Endothelial cell of umbilical vein (primary cell): ENCODE measurements at regions not wholly inside any gene's neighbourhood (a gene's known extent, or its start where the extent isn't known, plus 50 kb on each side); places are given as distances from the start of the nearest gene placed in this dataset.
A peak's percentile ranks its signal among the peaks of the same experiment; 100 is the strongest.

Experiments
- BruUV-seq: library from RNA; stranded (reverse); fragments of 400-500 nt; replicated peaks from 2 replicates; lab custom pipeline; 2021; lab: Mats Ljungman, UMichigan
- CTCF ChIA-PET: fragments of 300-600, 350-600 bp; sonication (Branson Sonifier 250); formaldehyde crosslinking; loops from one replicate; lab custom pipeline; 2021; ENCODE audit warnings: antibody characterized with exemption, inconsistent platforms; lab: Charles Lee
- POLR2A ChIA-PET: fragments of 300-600, 350-600 bp; sonication (Branson Sonifier 250); formaldehyde crosslinking; loops from one replicate; lab custom pipeline; 2021; ENCODE audit warnings: antibody characterized with exemption, inconsistent platforms; lab: Charles Lee
- DNase-seq: peaks from one replicate; pipeline ENCODE4 v3.0.0-alpha.2; 2011; ENCODE audit warnings: low read depth, low spot score
- FAIRE-seq: peaks from 2 replicates; lab custom pipeline; 2011; peaks lifted over from hg19 to GRCh38; lab: Jason Lieb, UNC
- H2AFZ ChIP-seq: 2 replicates; pipeline ENCODE4 v1.6.0; 2012; ENCODE audit warnings: low read depth, low read length, control low read depth, inconsistent platforms
- H3K27ac ChIP-seq: 2 replicates; pipeline ENCODE4 v1.5.1; 2011; ENCODE audit warnings: low read depth, mild to moderate bottlenecking, control low read depth, low read length, moderate library complexity; ENCODE audit not compliant: insufficient read depth
- H3K27me3 ChIP-seq, 2 experiments: 2 replicates each; pipeline versions ENCODE4 v1.6.0 to v1.6.1; 2011; ENCODE audit warnings: low read length in 2 of 2, mixed read lengths in 1 of 2; ENCODE audit not compliant: control insufficient read depth in 2 of 2, insufficient read depth in 2 of 2
- H3K36me3 ChIP-seq, 2 experiments: 2 replicates in 1 of 2; 3 replicates in 1 of 2; pipeline ENCODE4 v1.5.1; 2011; ENCODE audit warnings: low read length in 2 of 2, mild to moderate bottlenecking in 1 of 2, moderate library complexity in 1 of 2; ENCODE audit not compliant: control insufficient read depth in 2 of 2, insufficient read depth in 2 of 2; ENCODE audit errors: extremely low read depth in 1 of 2
- H3K4me1 ChIP-seq: 3 replicates; pipeline ENCODE4 v1.5.1; 2011; ENCODE audit warnings: mild to moderate bottlenecking, low read length; ENCODE audit not compliant: control insufficient read depth, insufficient read depth; ENCODE audit errors: extremely low read depth
- H3K4me2 ChIP-seq: 2 replicates; pipeline ENCODE4 v1.6.1; 2011; ENCODE audit warnings: low read length, control low read depth, mixed read lengths; ENCODE audit not compliant: insufficient read depth
- H3K4me3 ChIP-seq, 3 experiments: fragments of 200-600 bp in 1 of 3; sonication (generic), shearing (Covaris generic) in 1 of 3; replicated peaks in 1 of 3; 2 replicates each; pipeline ENCODE4 v1.5.1; 2011 to 2016; ENCODE audit warnings: control low read depth in 3 of 3, low read length in 3 of 3, mild to moderate bottlenecking in 2 of 3, inconsistent platforms in 1 of 3, low read depth in 1 of 3, moderate library complexity in 1 of 3; ENCODE audit not compliant: insufficient read depth in 1 of 3
- H3K79me2 ChIP-seq: 2 replicates; pipeline ENCODE4 v1.6.0; 2012; ENCODE audit warnings: low read length, inconsistent platforms; ENCODE audit not compliant: control insufficient read depth, insufficient read depth
- H3K9ac ChIP-seq: replicated peaks from 2 replicates; pipeline ENCODE3; 2011; ENCODE audit warnings: low read length, control low read depth; ENCODE audit not compliant: insufficient read depth; ENCODE audit errors: extremely low read depth
- H3K9me1 ChIP-seq: replicated peaks from 3 replicates; pipeline ENCODE4 v1.6.0; 2011; ENCODE audit warnings: mild to moderate bottlenecking, low read length; ENCODE audit not compliant: control insufficient read depth, insufficient read depth; ENCODE audit errors: extremely low read depth
- H3K9me3 ChIP-seq: replicated peaks from 2 replicates; pipeline ENCODE4 v1.5.1; 2012; ENCODE audit warnings: low read length, inconsistent platforms; ENCODE audit not compliant: control insufficient read depth, insufficient read depth
- H4K20me1 ChIP-seq: replicated peaks from 2 replicates; pipeline ENCODE3; 2011; ENCODE audit warnings: mild to moderate bottlenecking, low read length; ENCODE audit not compliant: control insufficient read depth, insufficient read depth; ENCODE audit errors: extremely low read depth
- CTCF ChIP-seq, 2 donors: IDR thresholded peaks; 1 replicate in 1 of 2; 2 replicates in 1 of 2; pipeline ENCODE4 v1.5.1; 2011; ENCODE audit warnings: low read length in 2 of 2, mild to moderate bottlenecking in 2 of 2, moderate library complexity in 2 of 2, control low read depth in 1 of 2, inconsistent platforms in 1 of 2, low read depth in 1 of 2; ENCODE audit not compliant: insufficient read depth in 1 of 2; ENCODE audit errors: extremely low read depth in 1 of 2
- EZH2 ChIP-seq: IDR thresholded peaks from 2 replicates; pipeline ENCODE4 v1.6.1; 2012; ENCODE audit warnings: borderline replicate concordance, low read depth, mild to moderate bottlenecking, moderate library complexity, low read length, inconsistent platforms; ENCODE audit not compliant: severe bottlenecking
- FOS ChIP-seq: IDR thresholded peaks from 2 replicates; pipeline ENCODE4 v1.6.1; 2011; ENCODE audit warnings: mild to moderate bottlenecking, low read length, moderate library complexity, borderline replicate concordance; ENCODE audit not compliant: insufficient read depth
- GATA2 ChIP-seq: IDR thresholded peaks from 2 replicates; pipeline ENCODE4 v1.7.0; 2011; ENCODE audit warnings: low read depth, mild to moderate bottlenecking, moderate library complexity, mixed read lengths, low read length; ENCODE audit not compliant: insufficient read length, insufficient read depth
- JUN ChIP-seq: IDR thresholded peaks from 2 replicates; pipeline ENCODE4 v1.6.1; 2011; ENCODE audit warnings: borderline replicate concordance, low read depth; ENCODE audit not compliant: insufficient read length, insufficient read depth
- MYC ChIP-seq: IDR thresholded peaks from one replicate; pipeline ENCODE4 v1.6.1; 2011; ENCODE audit warnings: mild to moderate bottlenecking, low read depth, low read length
- POLR2A ChIP-seq: IDR thresholded peaks from 2 replicates; pipeline ENCODE4 v1.6.1; 2012; ENCODE audit warnings: low read depth, mild to moderate bottlenecking, control low read depth, low read length
- POLR2AphosphoS5 ChIP-seq: IDR thresholded peaks from 2 replicates; pipeline ENCODE4 v1.6.1; 2012; ENCODE audit warnings: low read depth, mild to moderate bottlenecking, control low read depth, low read length, moderate library complexity; ENCODE audit not compliant: insufficient read depth
- dilution Hi-C: fragments of 300-500 bp; cut with MboI; formaldehyde crosslinking; loops from one replicate; pipeline ENCODE4 v1.15.0; 2019; ENCODE audit warnings: low sequenced_read_pairs; ENCODE audit not compliant: extremely low pct_ligation_motif_present
- intact Hi-C: fragments of 100-400 bp; cut with micrococcal nuclease; formaldehyde crosslinking; loops from one replicate; pipeline ENCODE4 v1.10.0; 2022
- TF ChIP-seq, protein P1 (sequence below): IDR thresholded peaks from 2 replicates; pipeline ENCODE4 v1.6.1; 2011; ENCODE audit not compliant: insufficient read depth, insufficient read length

GRCh38 chr4:11605597-11605996 is 176.9 kb upstream of the HS3ST1 start:
- TF ChIP-seq GATA2 (no peak), FOS (peak; percentile 53), JUN (peak; percentile 21)

DNA sequence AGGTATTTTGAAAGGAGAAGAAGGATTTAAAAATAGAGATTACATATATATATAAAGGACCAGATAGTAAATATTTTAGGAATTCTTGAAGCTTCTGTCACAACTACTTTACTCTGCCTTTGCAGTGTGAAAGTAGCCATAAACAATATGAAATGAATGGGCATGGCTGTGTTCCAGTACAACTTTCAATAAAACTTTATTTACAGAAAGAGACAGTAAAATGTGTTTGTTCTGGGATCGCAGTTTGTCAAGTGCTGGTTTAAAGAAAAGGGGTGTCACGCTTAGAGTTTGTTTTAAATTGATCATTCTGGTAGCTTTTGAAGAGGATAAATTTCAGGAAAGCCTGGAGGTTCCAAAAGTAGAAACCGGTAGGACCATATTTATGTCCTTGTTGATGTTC is 176.1 kb upstream of the HS3ST1 start:
- Histone ChIP-seq H3K4me3 (no peak overlapping the region), H4K20me1 (no peaks in the 10 kb centered on the region), H3K27me3 (no peaks in the 10 kb centered on the region), H3K36me3 (no peaks in the 10 kb centered on the region), H3K9me1 (no peaks in the 10 kb centered on the region), H3K4me1 (peaks cover 3% of the 10 kb centered on the region), H3K9ac (no peak overlapping the region), H3K27ac (no peak overlapping the region), H3K4me2 (no peak overlapping the region), H3K9me3 (no peaks in the 10 kb centered on the region), H2AFZ (no peak overlapping the region), H3K79me2 (no peaks in the 10 kb centered on the region)
- intact Hi-C loops (no loop called here), dilution Hi-C loops (no loop called here)
- ChIA-PET POLR2A (no interaction called here), CTCF (interaction anchor here (1.6 kb wide), 1 partner anchor 61 kb away, joined by 4 read pairs; no protein-coding TSS in a partner anchor)
- no TSS peak for BruUV-seq
- DNase-seq (no peak), FAIRE-seq (no peak)
- TF ChIP-seq CTCF (IDR thresholded peaks at IDR 0.05; ENCODE audit: extremely low read depth in 1 of 2, insufficient read depth in 1 of 2, low read depth in 1 of 2, low read length in 2 of 2) (no peak), GATA2 (no peak), FOS (no peak), EZH2 (no peak), MYC (no peak), POLR2AphosphoS5 (no peak), POLR2A (no peak), JUN (no peak)
- TF ChIP-seq, protein P1, sequence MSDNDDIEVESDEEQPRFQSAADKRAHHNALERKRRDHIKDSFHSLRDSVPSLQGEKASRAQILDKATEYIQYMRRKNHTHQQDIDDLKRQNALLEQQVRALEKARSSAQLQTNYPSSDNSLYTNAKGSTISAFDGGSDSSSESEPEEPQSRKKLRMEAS, result no peak

More at GRCh38 chr4:11605597-11605996, 176.9 kb upstream of the HS3ST1 start:
- Histone ChIP-seq H4K20me1 (no peaks in the 10 kb centered on the region), H3K27ac (no peak overlapping the region), H3K4me1 (peaks cover 3% of the 10 kb centered on the region), H2AFZ (no peak overlapping the region), H3K79me2 (no peaks in the 10 kb centered on the region), H3K36me3 (no peaks in the 10 kb centered on the region), H3K9ac (no peak overlapping the region), H3K4me2 (no peak overlapping the region), H3K4me3 (no peak overlapping the region), H3K27me3 (no peaks in the 10 kb centered on the region), H3K9me3 (no peaks in the 10 kb centered on the region), H3K9me1 (no peaks in the 10 kb centered on the region)
- POLR2A ChIA-PET, result no interaction called here
- no TSS peak for BruUV-seq
- intact Hi-C loops, result no loop called here
- CTCF ChIA-PET, result interaction anchor here (0.6 to 1.6 kb wide), 3 partner anchors 12 to 134 kb away, joined by 3 to 4 read pairs (median 3); no protein-coding TSS in a partner anchor
- DNase-seq, result peak; percentile 71
- peak; percentile 40 for FAIRE-seq
- dilution Hi-C loops, result no loop called here
